K562 (cell line): ENCODE measurements at regions not wholly inside any gene's neighbourhood (a gene's known extent, or its start where the extent isn't known, plus 50 kb on each side); places are given as distances from the start of the nearest gene placed in this dataset.

Experiments used
- ATAC-seq: fragments of 200-7000 bp; cut with Tn5 transposase; 3 replicates; pipeline ENCODE4 v1.9.1; 2020; ENCODE audit warnings: moderate library complexity
- BruUV-seq: library from RNA; stranded (reverse); fragments of 400-500 nt; replicated peaks from 2 replicates; lab custom pipeline; 2021; lab: Mats Ljungman, UMichigan
- CTCF ChIA-PET: fragments of 300-600 bp; formaldehyde crosslinking; extraction: SDS; loops from one replicate; lab custom pipeline; 2021; ENCODE audit warnings: low intra/inter-chr PET ratio; lab: Yijun Ruan, JAX
- POLR2A ChIA-PET: fragments of 300-600, 350-650 bp; sonication (Branson Sonifier 250); formaldehyde crosslinking; extraction: SDS; loops from one replicate; lab custom pipeline; 2021; ENCODE audit warnings: antibody characterized with exemption, inconsistent platforms; lab: Yijun Ruan, JAX
- DNase-seq, 4 experiments: peaks; one replicate each; pipeline versions ENCODE4 v3.0.0 to v3.0.0-alpha.2; 2011 to 2018; ENCODE audit warnings: low spot score in 3 of 4, mixed read lengths in 3 of 4; ENCODE audit errors: extremely low read depth in 1 of 4
- FAIRE-seq: peaks from 2 replicates; lab custom pipeline; 2011; peaks lifted over from hg19 to GRCh38; lab: Jason Lieb, UNC
- H2AFZ ChIP-seq: 2 replicates; pipeline ENCODE4 v1.6.0; 2011; ENCODE audit warnings: low read depth, low read length, control low read depth, inconsistent platforms
- H3K27ac ChIP-seq: fragments of 200-600 bp; 3 replicates; pipeline ENCODE4 v1.8.0; 2011; ENCODE audit warnings: low read depth, mild to moderate bottlenecking, control low read depth, inconsistent platforms, low read length, moderate library complexity, mixed read lengths; ENCODE audit errors: extremely low read depth
- H3K27me3 ChIP-seq, 2 experiments: fragments of 300-600 bp in 1 of 2; 2 replicates in 1 of 2; 3 replicates in 1 of 2; pipeline versions ENCODE4 v1.6.0 to v1.8.0; 2011; ENCODE audit warnings: inconsistent platforms in 2 of 2, low read length in 2 of 2, mild to moderate bottlenecking in 1 of 2, mixed read lengths in 1 of 2, moderate library complexity in 1 of 2; ENCODE audit not compliant: control insufficient read depth in 2 of 2, insufficient read depth in 2 of 2
- H3K36me3 ChIP-seq: fragments of 300-600 bp; 3 replicates; pipeline ENCODE4 v1.8.0; 2011; ENCODE audit warnings: mild to moderate bottlenecking, low read length, inconsistent platforms; ENCODE audit not compliant: control insufficient read depth, insufficient read depth
- H3K4me1 ChIP-seq, 2 experiments: fragments of 200-600 bp in 1 of 2; replicated peaks in 1 of 2; 2 replicates in 1 of 2; 3 replicates in 1 of 2; pipeline versions ENCODE4 v1.5.1 to v1.8.0; 2011; ENCODE audit warnings: inconsistent platforms in 2 of 2, low read length in 2 of 2, mild to moderate bottlenecking in 1 of 2, mixed read lengths in 1 of 2, moderate library complexity in 1 of 2; ENCODE audit not compliant: control insufficient read depth in 2 of 2, insufficient read depth in 2 of 2
- H3K4me2 ChIP-seq: 2 replicates; pipeline ENCODE4 v1.6.1; 2011; ENCODE audit warnings: low read length, control low read depth, inconsistent platforms, mixed read lengths; ENCODE audit not compliant: insufficient read depth
- H3K4me3 ChIP-seq: fragments of 200-600 bp; sonication (generic), shearing (Covaris generic); 2 replicates; pipeline ENCODE4 v1.5.1; 2016; ENCODE audit warnings: control low read depth, inconsistent platforms
- H3K79me2 ChIP-seq: fragments of 200-600 bp; 3 replicates; pipeline ENCODE4 v1.8.0; 2011; ENCODE audit warnings: low read length, inconsistent platforms; ENCODE audit not compliant: control insufficient read depth, insufficient read depth
- H3K9ac ChIP-seq, 2 experiments: 2 replicates each; pipeline versions ENCODE4 v1.6.0 to v1.6.1; 2011; ENCODE audit warnings: low read depth in 2 of 2, low read length in 2 of 2, control low read depth in 1 of 2, inconsistent platforms in 1 of 2, mild to moderate bottlenecking in 1 of 2, mixed read lengths in 1 of 2; ENCODE audit not compliant: insufficient read depth in 1 of 2
- H3K9me1 ChIP-seq: one replicate; pipeline ENCODE4 v1.6.0; 2011; ENCODE audit warnings: inconsistent platforms, mild to moderate bottlenecking, low read length, moderate library complexity; ENCODE audit not compliant: control insufficient read depth, insufficient read depth
- H3K9me3 ChIP-seq: replicated peaks from 2 replicates; pipeline ENCODE4 v1.5.1; 2011; ENCODE audit warnings: low read depth, low read length, inconsistent platforms; ENCODE audit not compliant: control insufficient read depth, insufficient read depth
- H4K20me1 ChIP-seq: replicated peaks from 2 replicates; pipeline ENCODE4 v1.6.1; 2011; ENCODE audit warnings: low read length, inconsistent platforms, mixed read lengths; ENCODE audit not compliant: control insufficient read depth, insufficient read depth
- BMI1 ChIP-seq: fragments of 150-350 bp; IDR thresholded peaks from 2 replicates; pipeline ENCODE4 v1.6.1; 2014; ENCODE audit warnings: low read length
- BRD9 ChIP-seq: fragments of 450-650 bp; IDR thresholded peaks from 2 replicates; pipeline ENCODE4 v1.6.1; 2018; ENCODE audit warnings: low read depth; ENCODE audit not compliant: partially characterized antibody
- CBX2 ChIP-seq: fragments of 200-600 bp; sonication (generic); IDR thresholded peaks from one replicate; pipeline ENCODE4 v1.6.1; 2012; ENCODE audit warnings: mild to moderate bottlenecking, low read length, inconsistent platforms; ENCODE audit not compliant: insufficient read depth, poor library complexity, severe bottlenecking
- DDX20 ChIP-seq: fragments of 450-650 bp; IDR thresholded peaks from 2 replicates; pipeline ENCODE4 v1.6.1; 2016; ENCODE audit warnings: missing genetic modification characterization, low read depth, mild to moderate bottlenecking, missing compliant biosample characterization, moderate library complexity
- FOXA1 ChIP-seq: fragments of 450-650 bp; IDR thresholded peaks from 2 replicates; pipeline ENCODE4 v1.6.1; 2016; ENCODE audit warnings: mild to moderate bottlenecking, borderline replicate concordance
- GMEB1 ChIP-seq: fragments of 250-450 bp; sonication (Bioruptor Pico); IDR thresholded peaks from 2 replicates; pipeline ENCODE4 v1.4.0; 2020; ENCODE audit warnings: mild to moderate bottlenecking
- HDAC6 ChIP-seq: IDR thresholded peaks from 2 replicates; pipeline ENCODE4 v1.6.1; 2012; ENCODE audit warnings: low read depth, mild to moderate bottlenecking, control low read depth, inconsistent platforms, low read length, moderate library complexity
- SUPT5H ChIP-seq: fragments of 450-650 bp; IDR thresholded peaks from 2 replicates; pipeline ENCODE4 v1.6.1; 2016
- TFAM ChIP-seq: fragments of 250-450 bp; sonication (Bioruptor Pico); conservative IDR thresholded peaks from 2 replicates; pipeline ENCODE4 v1.5.0; 2021; ENCODE audit warnings: mild to moderate bottlenecking, moderate library complexity
- WHSC1 ChIP-seq: IDR thresholded peaks from one replicate; pipeline ENCODE4 v1.6.1; 2012; ENCODE audit warnings: low read length, control low read depth, inconsistent platforms
- YBX1 ChIP-seq: fragments of 450-650 bp; IDR thresholded peaks from 2 replicates; pipeline ENCODE4 v1.7.1; 2016; ENCODE audit warnings: mild to moderate bottlenecking
- ZNF175 ChIP-seq: fragments of 200-800 bp; sonication (Bioruptor generic); IDR thresholded peaks from 2 replicates; pipeline ENCODE4 v1.6.1; 2016; ENCODE audit warnings: low read depth, mild to moderate bottlenecking, missing genetic modification characterization, missing compliant biosample characterization
- ZNF324 ChIP-seq: fragments of 250-450 bp; sonication (Bioruptor Pico); IDR thresholded peaks from 2 replicates; pipeline ENCODE4 v1.4.0; 2020; ENCODE audit warnings: mild to moderate bottlenecking
- ZNF41 ChIP-seq: fragments of 250-450 bp; sonication (Bioruptor Pico); conservative IDR thresholded peaks from 2 replicates; pipeline ENCODE4 v1.4.0; 2020; ENCODE audit warnings: mild to moderate bottlenecking
- WGBS: fragments of 100-300 bp; shearing (Covaris generic); methylation state at CpG from one replicate; pipeline ENCODE4 v1.1.6; 2016; ENCODE audit warnings: low coverage, mixed read lengths; ENCODE audit not compliant: insufficient coverage; ENCODE audit errors: missing lambda C conversion rate; 5-methylcytosine and 5-hydroxymethylcytosine counted together
- in situ Hi-C: fragments of 300-500 bp; cut with MboI; formaldehyde crosslinking; loops from 4 replicates; pipeline ENCODE4 v1.15.0; 2018; ENCODE audit warnings: inconsistent platforms, mixed read lengths
- intact Hi-C: fragments of 100-400 bp; cut with micrococcal nuclease; formaldehyde crosslinking; loops from 2 replicates; pipeline ENCODE4 v1.14.2; 2022
- TF ChIP-seq, protein P1 (sequence below): fragments of 450-650 bp; IDR thresholded peaks from 2 replicates; pipeline ENCODE4 v1.7.1; 2018; ENCODE audit warnings: mild to moderate bottlenecking, low read depth; ENCODE audit not compliant: partially characterized antibody
- TF ChIP-seq, protein P2 (sequence below): sonication (generic); formaldehyde crosslinking; IDR thresholded peaks from 2 replicates; pipeline ENCODE4 v1.8.0; 2022; ENCODE audit warnings: missing genetic modification reagents, mild to moderate bottlenecking, borderline replicate concordance

GRCh38 chr9:107759823-107760166, 270.2 kb upstream of the KLF4 start:
- Histone ChIP-seq H2AFZ (no peak overlapping the region), H4K20me1 (no peaks in the 10 kb centered on the region), H3K27ac (no peak overlapping the region), H3K9ac (no peak overlapping the region; a peak in 1 of 4 replicates), H3K27me3 (no peaks in the 10 kb centered on the region), H3K4me1 (no peaks in the 10 kb centered on the region; a peak in 3 of 5 replicates), H3K4me3 (no peak overlapping the region), H3K9me1 (no peaks in the 10 kb centered on the region), H3K36me3 (no peaks in the 10 kb centered on the region), H3K9me3 (no peaks in the 10 kb centered on the region), H3K79me2 (no peaks in the 10 kb centered on the region), H3K4me2 (no peak overlapping the region)
- 56% methylated on average over 5 of the region's 5 CpGs for WGBS
- ATAC-seq (no peak), DNase-seq (no peak), FAIRE-seq (no peak)
- no TSS peak for BruUV-seq
- CTCF ChIA-PET, result no interaction called here
- intact Hi-C loops, result no loop called here
- in situ Hi-C loops, result no loop called here
- POLR2A ChIA-PET, result interaction anchor here (0.6 kb wide), 1 partner anchor 334 kb away, joined by 3 read pairs; no protein-coding TSS in a partner anchor
- no peak for TF ChIP-seq GMEB1
- no peak for TF ChIP-seq DDX20
- no peak for TF ChIP-seq YBX1
- TF ChIP-seq BMI1, result no peak
- TF ChIP-seq, protein P1, sequence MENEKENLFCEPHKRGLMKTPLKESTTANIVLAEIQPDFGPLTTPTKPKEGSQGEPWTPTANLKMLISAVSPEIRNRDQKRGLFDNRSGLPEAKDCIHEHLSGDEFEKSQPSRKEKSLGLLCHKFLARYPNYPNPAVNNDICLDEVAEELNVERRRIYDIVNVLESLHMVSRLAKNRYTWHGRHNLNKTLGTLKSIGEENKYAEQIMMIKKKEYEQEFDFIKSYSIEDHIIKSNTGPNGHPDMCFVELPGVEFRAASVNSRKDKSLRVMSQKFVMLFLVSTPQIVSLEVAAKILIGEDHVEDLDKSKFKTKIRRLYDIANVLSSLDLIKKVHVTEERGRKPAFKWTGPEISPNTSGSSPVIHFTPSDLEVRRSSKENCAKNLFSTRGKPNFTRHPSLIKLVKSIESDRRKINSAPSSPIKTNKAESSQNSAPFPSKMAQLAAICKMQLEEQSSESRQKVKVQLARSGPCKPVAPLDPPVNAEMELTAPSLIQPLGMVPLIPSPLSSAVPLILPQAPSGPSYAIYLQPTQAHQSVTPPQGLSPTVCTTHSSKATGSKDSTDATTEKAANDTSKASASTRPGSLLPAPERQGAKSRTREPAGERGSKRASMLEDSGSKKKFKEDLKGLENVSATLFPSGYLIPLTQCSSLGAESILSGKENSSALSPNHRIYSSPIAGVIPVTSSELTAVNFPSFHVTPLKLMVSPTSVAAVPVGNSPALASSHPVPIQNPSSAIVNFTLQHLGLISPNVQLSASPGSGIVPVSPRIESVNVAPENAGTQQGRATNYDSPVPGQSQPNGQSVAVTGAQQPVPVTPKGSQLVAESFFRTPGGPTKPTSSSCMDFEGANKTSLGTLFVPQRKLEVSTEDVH, result no peak
- TF ChIP-seq WHSC1, result no peak
- no peak for TF ChIP-seq ZNF41 (CRISPR knock-in tag)
- TF ChIP-seq, protein P2, sequence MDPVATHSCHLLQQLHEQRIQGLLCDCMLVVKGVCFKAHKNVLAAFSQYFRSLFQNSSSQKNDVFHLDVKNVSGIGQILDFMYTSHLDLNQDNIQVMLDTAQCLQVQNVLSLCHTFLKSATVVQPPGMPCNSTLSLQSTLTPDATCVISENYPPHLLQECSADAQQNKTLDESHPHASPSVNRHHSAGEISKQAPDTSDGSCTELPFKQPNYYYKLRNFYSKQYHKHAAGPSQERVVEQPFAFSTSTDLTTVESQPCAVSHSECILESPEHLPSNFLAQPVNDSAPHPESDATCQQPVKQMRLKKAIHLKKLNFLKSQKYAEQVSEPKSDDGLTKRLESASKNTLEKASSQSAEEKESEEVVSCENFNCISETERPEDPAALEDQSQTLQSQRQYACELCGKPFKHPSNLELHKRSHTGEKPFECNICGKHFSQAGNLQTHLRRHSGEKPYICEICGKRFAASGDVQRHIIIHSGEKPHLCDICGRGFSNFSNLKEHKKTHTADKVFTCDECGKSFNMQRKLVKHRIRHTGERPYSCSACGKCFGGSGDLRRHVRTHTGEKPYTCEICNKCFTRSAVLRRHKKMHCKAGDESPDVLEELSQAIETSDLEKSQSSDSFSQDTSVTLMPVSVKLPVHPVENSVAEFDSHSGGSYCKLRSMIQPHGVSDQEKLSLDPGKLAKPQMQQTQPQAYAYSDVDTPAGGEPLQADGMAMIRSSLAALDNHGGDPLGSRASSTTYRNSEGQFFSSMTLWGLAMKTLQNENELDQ (CRISPR knock-in tag), result no peak
- no peak for TF ChIP-seq ZNF324 (CRISPR knock-in tag)
- TF ChIP-seq SUPT5H, result no peak
- TF ChIP-seq FOXA1, result no peak
- no peak for TF ChIP-seq TFAM (CRISPR knock-in tag)
- no peak for TF ChIP-seq CBX2
- no peak for TF ChIP-seq BRD9
- TF ChIP-seq HDAC6, result no peak
- TF ChIP-seq ZNF175 (CRISPR knock-in tag), result no peak
